GM18909 (cell line): ENCODE measurements at regions not wholly inside any gene's neighbourhood (a gene's known extent, or its start where the extent isn't known, plus 50 kb on each side); places are given as distances from the start of the nearest gene placed in this dataset.

Experiments
- ATAC-seq: cut with Tn5 transposase; IDR thresholded peaks from one replicate; pipeline ENCODE4 v1.9.1; 2021; ENCODE audit warnings: mild to moderate bottlenecking; ENCODE audit not compliant: unreplicated experiment, poor library complexity

GRCh38 chr12:114920771-114921554 is 237.0 kb upstream of the TBX3 start:
- ATAC-seq: no peak

- no peak for ATAC-seq
Measured at GRCh38 chr12:114919479-114919878, 235.5 kb upstream of the TBX3 start.

DNA sequence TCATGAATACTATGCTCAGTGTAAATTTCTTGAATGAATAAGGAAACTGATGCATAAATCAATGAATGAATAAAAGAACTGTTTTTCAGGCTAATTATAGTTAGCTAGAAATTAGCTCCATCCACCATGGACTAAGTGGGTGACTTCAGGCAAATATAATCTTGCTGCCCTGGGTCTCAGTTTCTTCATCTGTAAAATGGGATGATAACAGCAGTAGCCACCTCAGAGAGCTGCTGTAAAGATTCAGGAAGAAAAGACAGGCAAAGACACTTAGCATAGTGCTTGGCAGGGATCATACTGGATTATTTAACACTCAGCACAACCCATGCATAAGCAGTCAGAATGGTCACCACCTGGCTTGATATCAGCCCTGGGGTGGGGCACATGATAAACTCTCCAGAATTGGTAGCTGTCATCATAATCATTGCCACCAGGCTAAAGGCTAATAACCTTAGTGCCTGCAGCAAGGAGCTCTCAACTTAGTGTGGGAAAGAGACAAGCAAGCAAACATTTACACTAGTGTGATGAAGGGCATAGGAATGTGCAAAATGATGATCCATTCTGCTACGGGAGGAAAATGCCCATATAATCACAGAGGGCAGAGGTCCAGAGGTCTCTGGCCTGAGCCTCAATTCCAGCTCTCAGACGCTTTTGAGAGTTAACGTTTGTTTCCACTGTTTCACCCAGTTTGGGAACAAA is 234.7 kb upstream of the TBX3 start:
- ATAC-seq: no peak

DNA sequence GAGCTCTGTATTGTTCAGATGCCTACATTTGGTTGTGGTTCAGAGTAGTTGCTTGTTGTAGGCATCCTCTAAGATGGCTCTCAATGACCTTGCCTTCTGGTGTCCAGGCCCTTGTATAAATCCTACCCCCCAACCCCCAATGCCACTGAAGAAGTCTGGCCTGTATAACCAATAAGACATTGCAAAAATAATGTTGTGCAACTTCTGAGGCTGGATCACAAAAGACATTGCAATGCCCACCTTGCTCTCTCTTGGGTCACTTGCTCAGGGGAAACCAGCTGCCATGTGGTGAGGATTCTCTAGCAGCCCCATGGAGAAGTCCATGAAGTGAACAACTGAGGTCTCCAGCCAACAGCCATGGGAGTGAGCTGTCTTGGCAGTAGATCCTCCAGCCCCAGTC is 234.0 kb upstream of the TBX3 start:
- ATAC-seq: no peak

DNA sequence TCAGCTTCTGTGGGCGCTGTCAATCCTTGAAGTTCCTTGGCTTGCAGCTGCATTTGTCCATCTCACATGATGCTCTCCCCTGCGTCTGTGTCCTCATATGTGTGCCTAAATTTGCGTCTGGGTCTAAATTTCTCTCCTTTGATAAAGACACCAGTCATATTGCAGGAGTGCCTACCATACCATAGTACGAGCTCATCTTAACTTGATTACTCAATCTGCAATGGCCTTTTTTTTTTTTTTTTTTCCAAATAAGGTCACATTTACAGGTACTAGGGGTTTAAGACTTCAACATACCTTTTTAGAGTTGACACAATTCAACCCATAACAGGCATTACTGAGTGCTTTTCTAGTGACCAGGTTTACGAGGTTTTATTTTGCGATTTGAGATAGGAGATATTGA is 233.3 kb upstream of the TBX3 start:
- ATAC-seq: no peak

GRCh38 chr12:114916541-114916940 is 232.6 kb upstream of the TBX3 start:
- no peak for ATAC-seq

DNA sequence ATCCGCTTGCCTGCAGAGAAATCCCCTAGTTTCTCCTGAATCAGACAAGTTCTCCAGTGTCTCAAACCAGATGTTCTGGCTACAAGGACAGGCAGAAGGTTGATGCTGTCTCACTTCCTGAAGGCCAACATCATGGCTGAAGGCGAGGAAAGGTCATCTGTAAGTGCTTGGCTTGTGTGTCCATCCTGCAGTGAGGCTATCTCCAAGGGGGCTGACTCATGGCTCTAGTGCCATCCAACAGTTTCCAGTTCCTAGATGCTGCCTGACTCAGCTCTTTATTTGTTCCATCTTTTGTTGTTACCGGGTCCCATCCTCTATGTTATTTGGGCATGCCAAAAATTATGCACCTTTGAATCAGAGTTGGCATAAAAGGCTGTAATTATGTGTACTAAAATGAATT is 232.1 kb upstream of the TBX3 start:
- ATAC-seq: no peak

GRCh38 chr12:114913871-114914801 is 230.2 kb upstream of the TBX3 start:
- ATAC-seq: no peak

DNA sequence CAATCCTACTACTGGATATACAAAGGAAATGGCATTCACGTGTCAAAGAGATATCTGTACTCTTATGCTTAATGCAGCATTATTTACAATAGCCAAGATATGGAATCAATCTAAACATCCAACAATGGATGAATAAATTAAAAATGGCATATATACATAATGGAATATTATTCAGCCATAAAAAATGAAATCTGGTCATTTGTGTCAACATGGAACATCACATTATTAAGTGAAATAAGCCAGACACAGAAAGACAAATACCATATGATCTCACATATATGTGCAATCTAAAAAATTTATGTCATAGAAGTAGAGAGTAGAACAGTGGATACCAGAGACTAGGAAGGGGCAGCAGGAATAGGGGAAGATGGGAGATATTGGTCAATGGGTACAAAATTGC is 228.8 kb upstream of the TBX3 start:
- no peak for ATAC-seq

GRCh38 chr12:114911196-114911595 is 227.2 kb upstream of the TBX3 start:
- ATAC-seq: no peak

GRCh38 chr12:114904254-114905003 is 220.5 kb upstream of the TBX3 start:
- ATAC-seq: no peak

DNA sequence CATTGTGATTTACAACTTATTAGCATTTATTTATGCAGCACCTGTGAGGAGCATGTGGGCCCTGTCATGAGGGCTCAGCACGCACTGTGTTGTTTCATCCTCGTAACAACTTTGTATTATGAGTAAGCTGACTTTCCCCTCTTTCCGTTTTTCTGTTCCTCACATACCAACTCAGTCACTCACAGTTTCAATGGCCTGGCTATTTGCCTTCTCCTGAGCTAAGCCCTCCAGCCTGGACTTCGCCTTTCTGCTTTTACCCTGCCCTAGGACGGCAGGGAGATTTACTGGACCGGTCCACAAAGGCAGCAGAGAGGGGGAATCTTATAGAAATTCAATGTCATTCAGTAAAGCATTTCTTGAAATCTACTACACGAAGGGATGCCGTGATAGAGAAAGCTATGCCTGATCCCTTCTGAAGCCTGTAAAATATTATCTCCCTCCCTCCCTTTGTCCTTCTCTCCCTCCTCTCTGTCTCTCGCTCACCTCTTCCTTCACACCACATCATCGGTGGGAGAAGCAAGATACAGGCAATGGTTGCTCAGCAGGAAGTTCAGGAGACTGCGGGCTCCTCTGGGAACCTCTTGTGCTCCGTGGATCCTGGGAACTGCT is 219.2 kb upstream of the TBX3 start:
- ATAC-seq: no peak

DNA sequence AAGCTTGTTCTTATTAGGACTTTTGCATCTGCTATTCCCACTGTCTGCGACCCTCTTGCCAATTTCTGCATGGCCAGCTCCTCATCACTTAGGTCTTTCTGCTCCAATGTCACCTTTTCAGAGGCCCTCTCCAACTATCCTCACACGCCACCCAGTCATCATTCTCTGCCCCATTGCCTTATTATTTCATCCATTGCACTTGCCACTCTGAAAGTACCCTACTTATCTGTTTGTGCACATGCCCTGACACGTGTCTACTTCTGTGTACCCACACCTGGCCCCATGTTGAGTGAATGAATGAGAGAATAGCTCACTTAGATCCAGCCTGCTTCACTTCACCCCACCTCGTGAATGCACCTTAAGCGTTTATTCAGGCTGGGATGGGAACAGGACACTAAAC is 218.7 kb upstream of the TBX3 start:
- no peak for ATAC-seq

GRCh38 chr12:114901316-114901715 is 217.3 kb upstream of the TBX3 start:
- ATAC-seq: no peak

GRCh38 chr12:114898159-114898558 is 214.2 kb upstream of the TBX3 start:
- ATAC-seq: no peak

DNA sequence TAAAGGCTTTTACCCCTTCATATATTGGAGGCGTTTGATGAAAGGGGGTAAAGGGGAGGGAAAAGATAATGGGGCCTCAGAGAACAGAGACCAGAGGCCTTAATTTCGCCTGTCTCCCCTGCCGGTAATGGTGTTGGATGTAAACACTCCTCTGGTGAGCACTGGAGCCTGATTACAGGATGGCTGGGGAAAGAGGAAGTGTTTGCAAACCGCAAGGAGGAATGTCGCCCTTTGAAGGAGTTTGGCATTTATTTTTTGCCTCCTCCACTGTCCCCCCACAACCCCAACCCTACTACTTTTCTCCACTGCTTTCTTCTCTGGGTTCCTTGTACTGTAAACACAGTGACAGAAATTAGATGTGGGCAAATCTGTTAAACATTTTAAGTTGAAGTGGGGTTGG is 211.9 kb upstream of the TBX3 start:
- ATAC-seq: no peak

DNA sequence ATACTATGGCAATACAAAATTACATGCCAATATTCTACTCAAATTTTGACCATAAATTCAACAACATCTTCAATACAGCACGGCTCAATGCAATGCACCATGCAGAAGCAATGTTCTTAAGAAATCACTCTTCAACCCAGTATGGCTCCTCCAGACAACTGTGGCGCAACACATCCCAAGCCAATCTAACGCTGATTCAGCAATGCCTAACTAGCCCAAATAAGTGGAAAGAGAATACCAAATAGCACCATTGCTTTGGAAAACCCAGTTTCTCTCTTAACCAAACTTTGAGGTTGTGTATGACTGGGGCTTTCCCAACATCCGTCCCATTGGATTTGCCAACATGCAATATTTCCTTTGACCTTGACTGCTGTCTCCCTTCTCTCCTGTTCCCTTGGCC is 211.1 kb upstream of the TBX3 start:
- ATAC-seq: no peak

GRCh38 chr12:114894076-114894475 is 210.1 kb upstream of the TBX3 start:
- no peak for ATAC-seq

DNA sequence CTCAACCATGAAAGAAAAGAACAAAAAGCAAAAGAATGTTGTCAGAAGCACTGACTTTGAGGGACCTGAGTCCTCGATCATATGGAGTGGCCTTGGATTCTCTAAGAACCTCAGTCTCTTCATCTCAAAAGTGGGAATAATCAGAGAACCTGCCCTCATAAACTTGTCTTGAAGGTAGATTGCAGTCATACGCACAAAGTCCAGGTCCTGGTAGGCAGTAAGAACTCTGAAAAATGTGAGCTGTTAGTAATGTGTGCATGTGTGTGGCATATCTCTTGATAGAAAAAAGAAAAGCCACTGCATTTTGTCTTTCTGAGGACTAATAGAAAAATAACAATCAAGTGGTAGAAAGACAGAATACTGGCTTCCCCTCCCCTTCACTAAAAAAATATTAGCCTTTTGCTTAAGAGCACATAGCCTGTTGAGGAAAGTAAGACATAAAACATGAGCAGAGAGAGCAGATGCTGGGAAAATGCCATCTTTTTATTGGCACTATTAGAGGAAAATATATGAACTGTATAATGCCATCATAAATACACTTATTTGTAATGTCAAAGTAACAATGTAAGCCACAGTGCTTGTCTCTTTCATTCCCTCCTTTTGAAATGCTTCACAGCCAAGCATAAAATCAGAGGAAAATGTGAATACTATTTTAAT is 205.1 kb upstream of the TBX3 start:
- no peak for ATAC-seq
